GM12878 (cell line): ENCODE measurements at regions not wholly inside any gene's neighbourhood (a gene's known extent, or its start where the extent isn't known, plus 50 kb on each side); places are given as distances from the start of the nearest gene placed in this dataset.

ENCODE experiments used
- ATAC-seq: fragments of 200-7000 bp; cut with Tn5 transposase; 3 replicates; pipeline ENCODE4 v1.9.1; 2020; ENCODE audit warnings: mild to moderate bottlenecking, moderate library complexity
- BruUV-seq: library from RNA; stranded (reverse); fragments of 400-500 nt; replicated peaks from 2 replicates; lab custom pipeline; 2021; lab: Mats Ljungman, UMichigan
- CTCF ChIA-PET: fragments of 300-600 bp; sonication (Branson Sonifier 250); formaldehyde crosslinking; extraction: SDS; loops from one replicate; lab custom pipeline; 2021; ENCODE audit warnings: inconsistent platforms; lab: Yijun Ruan, JAX
- POLR2A ChIA-PET: fragments of 350-600 bp; formaldehyde crosslinking; extraction: SDS; loops from one replicate; lab custom pipeline; 2021; ENCODE audit warnings: inconsistent platforms; lab: Charles Lee
- RAD21 ChIA-PET: fragments of 300-600 bp; sonication (Branson Sonifier 250); formaldehyde crosslinking; loops from one replicate; lab custom pipeline; 2023; ENCODE audit warnings: antibody characterized with exemption; ENCODE audit not compliant: unreplicated experiment; lab: Charles Lee
- SMC1A ChIA-PET: fragments of 300-600 bp; sonication (Branson Sonifier 250); formaldehyde crosslinking; loops from one replicate; lab custom pipeline; 2023; ENCODE audit not compliant: unreplicated experiment, uncharacterized antibody; lab: Charles Lee
- DNase-seq: peaks from one replicate; pipeline ENCODE4 v3.0.0-alpha.2; 2011; ENCODE audit warnings: low read depth, low spot score
- FAIRE-seq: peaks from 3 replicates; lab custom pipeline; 2011; peaks lifted over from hg19 to GRCh38; lab: Jason Lieb, UNC
- H2AFZ ChIP-seq: 2 replicates; pipeline ENCODE4 v1.6.0; 2011; ENCODE audit warnings: low read depth, low read length, control low read depth; ENCODE audit not compliant: control insufficient read depth
- H3K27ac ChIP-seq: 2 replicates; pipeline ENCODE4 v1.5.1; 2011; ENCODE audit warnings: control low read depth; ENCODE audit not compliant: control insufficient read depth, insufficient read depth
- H3K27me3 ChIP-seq, 2 experiments: replicated peaks in 1 of 2; 2 replicates each; pipeline versions ENCODE4 v1.6.0 to v1.6.1; 2011; ENCODE audit warnings: low read length in 1 of 2; ENCODE audit not compliant: control insufficient read depth in 2 of 2, insufficient read depth in 2 of 2
- H3K36me3 ChIP-seq, 2 experiments: 2 replicates each; pipeline ENCODE4 v1.5.1; 2011; ENCODE audit warnings: low read length in 1 of 2; ENCODE audit not compliant: control insufficient read depth in 2 of 2, insufficient read depth in 2 of 2
- H3K4me1 ChIP-seq: 2 replicates; pipeline ENCODE4 v1.6.1; 2011; ENCODE audit warnings: mild to moderate bottlenecking, low read length, moderate library complexity, mixed read lengths; ENCODE audit not compliant: control insufficient read depth, insufficient read depth
- H3K4me2 ChIP-seq: 2 replicates; pipeline ENCODE4 v1.6.0; 2011; ENCODE audit warnings: control low read depth; ENCODE audit not compliant: control insufficient read depth, insufficient read depth
- H3K4me3 ChIP-seq: fragments of 200-600 bp; sonication (generic); 2 replicates; pipeline ENCODE4 v1.5.1; 2016
- H3K79me2 ChIP-seq: 2 replicates; pipeline ENCODE4 v1.6.0; 2011; ENCODE audit warnings: low read length; ENCODE audit not compliant: control insufficient read depth, insufficient read depth
- H3K9ac ChIP-seq: 2 replicates; pipeline ENCODE4 v1.8.0; 2011; ENCODE audit warnings: low read length, control low read depth, mixed read lengths; ENCODE audit not compliant: control insufficient read depth, insufficient read depth
- H3K9me3 ChIP-seq: replicated peaks from 3 replicates; pipeline ENCODE4 v1.5.1; 2011; ENCODE audit warnings: mild to moderate bottlenecking, low read length; ENCODE audit not compliant: control insufficient read depth, insufficient read depth
- H4K20me1 ChIP-seq: 2 replicates; pipeline ENCODE4 v1.6.0; 2011; ENCODE audit not compliant: control insufficient read depth, insufficient read depth
- ATF7 ChIP-seq: fragments of 450-650 bp; IDR thresholded peaks from 2 replicates; pipeline ENCODE4 v1.6.1; 2016; ENCODE audit warnings: low read depth, mild to moderate bottlenecking
- BHLHE40 ChIP-seq, 2 experiments: fragments of 450-650 bp in 1 of 2; IDR thresholded peaks; 2 replicates each; pipeline ENCODE4 v1.6.1; 2011 to 2017; ENCODE audit warnings: low read depth in 2 of 2, borderline replicate concordance in 1 of 2, improper control_type of control experiment in 1 of 2, low read length in 1 of 2, mild to moderate bottlenecking in 1 of 2
- DPF2 ChIP-seq: fragments of 450-650 bp; IDR thresholded peaks from 2 replicates; pipeline ENCODE4 v1.6.1; 2017; ENCODE audit warnings: mild to moderate bottlenecking
- E2F8 ChIP-seq: fragments of 450-650 bp; IDR thresholded peaks from 2 replicates; pipeline ENCODE4 v1.6.1; 2018; ENCODE audit warnings: mild to moderate bottlenecking, low read depth, moderate library complexity; ENCODE audit not compliant: partially characterized antibody
- FOXK2 ChIP-seq: fragments of 450-650 bp; IDR thresholded peaks from 2 replicates; pipeline ENCODE4 v1.6.1; 2017; ENCODE audit warnings: mild to moderate bottlenecking, moderate library complexity
- IKZF1 ChIP-seq: fragments of 450-650 bp; conservative IDR thresholded peaks from 2 replicates; pipeline ENCODE4 v1.6.1; 2017; ENCODE audit warnings: antibody characterized with exemption, mild to moderate bottlenecking
- IRF3 ChIP-seq: fragments of 450-650 bp; IDR thresholded peaks from 2 replicates; pipeline ENCODE4 v1.6.1; 2014; ENCODE audit warnings: mild to moderate bottlenecking
- NR2C1 ChIP-seq: fragments of 450-650 bp; IDR thresholded peaks from 2 replicates; pipeline ENCODE4 v1.6.1; 2017; ENCODE audit warnings: antibody characterized with exemption, mild to moderate bottlenecking, moderate library complexity
- PKNOX1 ChIP-seq: fragments of 450-650 bp; IDR thresholded peaks from 2 replicates; pipeline ENCODE4 v1.6.1; 2016; ENCODE audit warnings: mild to moderate bottlenecking
- RAD21 ChIP-seq: IDR thresholded peaks from 2 replicates; pipeline ENCODE4 v1.6.1; 2011; ENCODE audit warnings: mild to moderate bottlenecking, low read depth, low read length, moderate library complexity; ENCODE audit not compliant: insufficient read depth
- SMC3 ChIP-seq: IDR thresholded peaks from 2 replicates; pipeline ENCODE4 v1.6.1; 2011; ENCODE audit warnings: low read length, improper control_type of control experiment, borderline replicate concordance
- SP1 ChIP-seq: IDR thresholded peaks from one replicate; pipeline ENCODE4 v1.6.1; 2011; ENCODE audit warnings: low read depth, low read length
- STAT3 ChIP-seq: IDR thresholded peaks from 2 replicates; pipeline ENCODE4 v1.6.1; 2011; ENCODE audit warnings: low read depth, low read length, improper control_type of control experiment
- ZNF592 ChIP-seq: fragments of 450-650 bp; IDR thresholded peaks from 2 replicates; pipeline ENCODE4 v1.6.1; 2017; ENCODE audit warnings: mild to moderate bottlenecking, moderate library complexity
- WGBS: methylation state at CpG from one replicate; pipeline ENCODE4 v1.1.6; 2016; ENCODE audit warnings: low lambda C conversion rate; ENCODE audit not compliant: insufficient replicate concordance, insufficient coverage; ENCODE audit errors: missing lambda C conversion rate; 5-methylcytosine and 5-hydroxymethylcytosine counted together
- in situ Hi-C: fragments of 300-500 bp; cut with MboI; formaldehyde crosslinking; loops from 9 replicates; pipeline ENCODE4 v1.14.3; 2018; ENCODE audit warnings: mixed read lengths
- intact Hi-C: fragments of 100-400 bp; cut with micrococcal nuclease; formaldehyde crosslinking; loops from one replicate; pipeline ENCODE4 v1.14.2; 2022; ENCODE audit not compliant: unreplicated experiment

GRCh38 chr4:10875144-10875799 lies 190.7 kb upstream of the CLNK start (continued):
- TF ChIP-seq ZNF592 (no peak), IKZF1 (no peak), DPF2 (no peak)
- TF ChIP-seq, all 136 proteins: peak for 0

- intact Hi-C loops = no loop called here
- BruUV-seq = no TSS peak
- FAIRE-seq = no peak
- in situ Hi-C loops = no loop called here
- Histone ChIP-seq H3K4me1 (no peaks in the 10 kb centered on the region), H3K27me3 (no peaks in the 10 kb centered on the region), H3K4me2 (no peak overlapping the region), H4K20me1 (no peaks in the 10 kb centered on the region), H3K9ac (no peak overlapping the region), H3K27ac (no peak overlapping the region), H3K36me3 (no peaks in the 10 kb centered on the region), H2AFZ (no peak overlapping the region), H3K79me2 (no peaks in the 10 kb centered on the region), H3K4me3 (no peak overlapping the region), H3K9me3 (no peaks in the 10 kb centered on the region; the same call in 2 of the 3 replicates)
- 47% methylated on average over 1 of the region's 1 CpG for WGBS
- no peak for DNase-seq
- ChIA-PET SMC1A (interaction anchor here (0.8 to 1.8 kb wide), 5 partner anchors 10 to 127 kb away, joined by 3 to 5 read pairs (median 3); no protein-coding TSS in a partner anchor), POLR2A (no interaction called here), CTCF (no interaction called here), RAD21 (no interaction called here)
- ATAC-seq = no peak
- no peak for TF ChIP-seq ATF7
- no peak for TF ChIP-seq NR2C1
- no peak for TF ChIP-seq BHLHE40 (IDR thresholded peaks at IDR 0.05; ENCODE audit: borderline replicate concordance in 1 of 2, low read depth in 2 of 2, low read length in 1 of 2)
- TF ChIP-seq RAD21 = no peak
- no peak for TF ChIP-seq PKNOX1
- no peak for TF ChIP-seq SP1
- no peak for TF ChIP-seq FOXK2
- TF ChIP-seq STAT3 = no peak
- no peak for TF ChIP-seq E2F8
- no peak for TF ChIP-seq IRF3
- no peak for TF ChIP-seq SMC3
These were observed 189.2 kb upstream of the CLNK start for GRCh38 chr4:10873809-10874208.
